Lung (tissue), 11 donors: ENCODE measurements at regions not wholly inside any gene's neighbourhood (a gene's known extent, or its start where the extent isn't known, plus 50 kb on each side); places are given as distances from the start of the nearest gene placed in this dataset.

ENCODE experiments used
- ATAC-seq: fragments of 200-7000 bp; cut with Tn5 transposase; one replicate; pipeline ENCODE4 v1.9.1; 2020; ENCODE audit warnings: moderate number of reproducible peaks; ENCODE audit not compliant: insufficient read depth, low FRiP score
- DNase-seq, 3 donors: peaks; one replicate each; pipeline ENCODE4 v3.0.0-alpha.2; 2013 to 2017
- H3K27ac ChIP-seq, 2 donors: one replicate each; pipeline ENCODE4 v1.5.1; 2013; ENCODE audit warnings: mild to moderate bottlenecking in 2 of 2, moderate library complexity in 2 of 2, control low read depth in 1 of 2, inconsistent platforms in 1 of 2, low read depth in 1 of 2, low read length in 1 of 2
- H3K27me3 ChIP-seq, 3 donors: one replicate each; pipeline ENCODE4 v1.5.1; 2013; ENCODE audit warnings: low read length in 2 of 3; ENCODE audit not compliant: control insufficient read depth in 3 of 3, insufficient read depth in 3 of 3
- H3K36me3 ChIP-seq, 4 donors: one replicate each; pipeline ENCODE4 v1.5.1; 2013; ENCODE audit warnings: low read length in 4 of 4, mild to moderate bottlenecking in 1 of 4, moderate library complexity in 1 of 4; ENCODE audit not compliant: control insufficient read depth in 4 of 4, insufficient read depth in 4 of 4
- H3K4me1 ChIP-seq, 5 donors: one replicate each; pipeline ENCODE4 v1.5.1; 2013; ENCODE audit warnings: low read length in 5 of 5, mild to moderate bottlenecking in 2 of 5, moderate library complexity in 1 of 5; ENCODE audit not compliant: control insufficient read depth in 5 of 5, insufficient read depth in 5 of 5
- H3K4me3 ChIP-seq: one replicate; pipeline ENCODE4 v1.5.1; 2013; ENCODE audit warnings: mild to moderate bottlenecking, control low read depth, moderate library complexity
- H3K9ac ChIP-seq, 2 donors: one replicate each; pipeline ENCODE4 v1.5.1; 2013; ENCODE audit warnings: low read length in 2 of 2, control low read depth in 1 of 2; ENCODE audit not compliant: insufficient read depth in 1 of 2
- H3K9me3 ChIP-seq, 4 donors: one replicate each; pipeline ENCODE4 v1.5.1; 2013; ENCODE audit warnings: low read length in 3 of 4, mild to moderate bottlenecking in 1 of 4, moderate library complexity in 1 of 4; ENCODE audit not compliant: control insufficient read depth in 4 of 4, insufficient read depth in 3 of 4
- WGBS, 2 donors: extraction: QIAGEN DNeasy Blood & Tissue Kit; methylation state at CpG; one replicate each; pipeline ENCODE4 v1.1.7; 2013; 5-methylcytosine and 5-hydroxymethylcytosine counted together
- TF ChIP-seq, protein P1 (sequence below): IDR thresholded peaks from 2 replicates; pipeline ENCODE4 v1.5.1; 2012; ENCODE audit warnings: mild to moderate bottlenecking; ENCODE audit errors: control extremely low read depth, extremely low read depth
- donor health status: control.
- donor health status: control.
- donor health status: Bipolar disorder and iron deficiency.
- donor health status: healthy.
- donor health status: DM: yes; HTN: yes; CAD: no.

DNA sequence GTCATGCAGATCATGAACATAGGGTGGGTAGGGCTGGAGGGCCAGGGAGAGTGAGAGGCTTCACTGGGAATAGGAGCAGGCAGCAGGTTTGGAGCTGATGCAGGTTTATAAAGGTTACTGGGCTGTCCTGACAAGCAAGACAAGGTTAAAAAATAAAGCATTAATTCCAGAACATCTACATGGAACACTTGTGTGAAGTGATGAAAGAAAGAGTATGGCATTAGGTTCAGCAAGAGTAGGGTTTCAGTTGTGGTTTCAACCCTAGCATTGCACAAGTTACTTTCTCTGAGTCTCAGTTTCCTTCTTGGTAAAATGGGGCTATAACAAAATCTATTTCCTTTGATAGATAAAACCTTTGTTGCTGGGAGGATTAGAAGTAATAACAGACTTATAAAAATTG, 114.6 kb upstream of the SESN3 start:
- Histone ChIP-seq H3K9ac (no peak overlapping the region), H3K27ac (no peak overlapping the region), H3K4me1 (peaks cover 0 to 13% (median 8%) of the 10 kb centered on the region in 5 donors), H3K4me3 (no peak overlapping the region), H3K9me3 (peaks cover 0 to 2% (median 0%) of the 10 kb centered on the region in 4 donors), H3K27me3 (no peaks in the 10 kb centered on the region), H3K36me3 (no peaks in the 10 kb centered on the region)
- TF ChIP-seq, protein P1, sequence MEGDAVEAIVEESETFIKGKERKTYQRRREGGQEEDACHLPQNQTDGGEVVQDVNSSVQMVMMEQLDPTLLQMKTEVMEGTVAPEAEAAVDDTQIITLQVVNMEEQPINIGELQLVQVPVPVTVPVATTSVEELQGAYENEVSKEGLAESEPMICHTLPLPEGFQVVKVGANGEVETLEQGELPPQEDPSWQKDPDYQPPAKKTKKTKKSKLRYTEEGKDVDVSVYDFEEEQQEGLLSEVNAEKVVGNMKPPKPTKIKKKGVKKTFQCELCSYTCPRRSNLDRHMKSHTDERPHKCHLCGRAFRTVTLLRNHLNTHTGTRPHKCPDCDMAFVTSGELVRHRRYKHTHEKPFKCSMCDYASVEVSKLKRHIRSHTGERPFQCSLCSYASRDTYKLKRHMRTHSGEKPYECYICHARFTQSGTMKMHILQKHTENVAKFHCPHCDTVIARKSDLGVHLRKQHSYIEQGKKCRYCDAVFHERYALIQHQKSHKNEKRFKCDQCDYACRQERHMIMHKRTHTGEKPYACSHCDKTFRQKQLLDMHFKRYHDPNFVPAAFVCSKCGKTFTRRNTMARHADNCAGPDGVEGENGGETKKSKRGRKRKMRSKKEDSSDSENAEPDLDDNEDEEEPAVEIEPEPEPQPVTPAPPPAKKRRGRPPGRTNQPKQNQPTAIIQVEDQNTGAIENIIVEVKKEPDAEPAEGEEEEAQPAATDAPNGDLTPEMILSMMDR, result no peak
- DNase-seq (no peak), ATAC-seq (no peak)

DNA sequence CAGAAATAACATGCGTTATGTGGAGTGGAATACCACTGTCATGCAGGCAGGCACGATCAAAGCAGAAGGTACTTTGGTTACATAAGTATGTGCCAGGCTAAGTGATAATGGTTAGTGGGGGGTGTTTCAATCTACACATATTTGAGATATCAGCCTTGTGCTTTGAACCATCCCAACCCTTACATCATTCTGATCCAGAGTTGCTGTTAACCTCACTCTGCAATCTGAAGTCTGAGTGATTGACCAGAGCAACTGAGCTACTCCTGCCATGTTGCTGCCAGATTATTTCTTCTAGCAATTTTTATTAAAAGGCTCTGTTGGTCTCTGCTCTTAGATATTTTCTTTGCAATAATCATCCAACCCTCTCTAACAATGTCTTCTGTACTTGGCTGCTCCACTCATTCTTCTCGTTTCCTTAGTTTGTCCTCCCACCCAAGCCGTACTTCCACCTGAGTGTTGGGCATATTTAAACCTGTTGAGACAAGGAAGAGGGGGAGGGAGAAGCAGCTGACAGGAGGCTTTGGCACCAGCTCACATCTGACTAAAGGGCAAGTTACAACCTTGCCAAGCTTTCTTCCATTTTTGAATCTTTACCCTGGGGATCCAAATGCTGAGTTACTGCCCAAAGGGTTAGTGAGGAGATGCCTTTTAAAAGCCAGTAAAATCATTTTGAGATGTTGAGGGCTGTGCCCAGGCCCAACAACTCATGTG, 114.1 kb upstream of the SESN3 start:
- Histone ChIP-seq H3K4me3 (no peak overlapping the region), H3K27me3 (no peaks in the 10 kb centered on the region), H3K27ac (no peak overlapping the region), H3K4me1 (peaks cover 0 to 18% (median 14%) of the 10 kb centered on the region in 5 donors), H3K36me3 (no peaks in the 10 kb centered on the region), H3K9me3 (peaks cover 0 to 2% (median 0%) of the 10 kb centered on the region in 4 donors), H3K9ac (no peak overlapping the region)
- ATAC-seq (no peak), DNase-seq (no peak)
- TF ChIP-seq, protein P1, result no peak
- 91 to 92% methylated on average over 4 of the region's 4 CpGs for WGBS, 2 donors

DNA sequence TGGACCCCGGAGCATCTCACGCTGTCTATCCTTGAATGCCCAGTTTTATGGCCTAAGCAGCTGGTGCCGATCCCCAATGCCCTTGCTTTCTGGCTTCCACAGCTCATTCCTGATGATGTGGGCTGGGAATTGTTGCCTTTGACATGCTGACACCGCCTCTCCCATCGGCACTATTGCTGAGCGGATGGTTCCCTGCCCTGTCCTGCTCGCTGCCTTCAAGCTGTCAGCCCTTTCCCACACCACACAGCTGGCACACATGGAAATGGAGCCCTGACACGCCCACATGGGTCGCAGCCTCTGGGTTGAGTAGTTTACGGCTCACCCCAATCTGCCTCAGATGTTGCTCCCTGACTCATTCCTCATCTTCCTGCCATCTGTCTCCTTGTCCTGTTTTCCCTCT, 110.2 kb upstream of the SESN3 start:
- ATAC-seq, result no peak
- Histone ChIP-seq H3K4me1 (peaks cover 8 to 57% (median 46%) of the 10 kb centered on the region in 5 donors), H3K9me3 (no peaks in the 10 kb centered on the region), H3K27me3 (no peaks in the 10 kb centered on the region), H3K36me3 (no peaks in the 10 kb centered on the region), H3K9ac (no peak overlapping the region), H3K27ac (no peak overlapping the region), H3K4me3 (no peak overlapping the region)
- TF ChIP-seq, protein P1, result no peak
- DNase-seq, result peak; percentile 85 to 91 (median 89)
- WGBS, 2 donors, result 86% methylated on average over 10 of the region's 10 CpGs
